NCI-H446 treated with DMSO at 0.1 percent for 48 hours (cell line): ENCODE measurements at regions not wholly inside any gene's neighbourhood (a gene's known extent, or its start where the extent isn't known, plus 50 kb on each side); places are given as distances from the start of the nearest gene placed in this dataset.
"Not testable (repeated sequence)": the region's sequence is repeated elsewhere in the genome, so short reads cannot be mapped to it uniquely, and the experiment has no call there.

Experiments
- DNase-seq: peaks from one replicate; lab custom pipeline; 2025; lab: John Stamatoyannopoulos, UW

DNA sequence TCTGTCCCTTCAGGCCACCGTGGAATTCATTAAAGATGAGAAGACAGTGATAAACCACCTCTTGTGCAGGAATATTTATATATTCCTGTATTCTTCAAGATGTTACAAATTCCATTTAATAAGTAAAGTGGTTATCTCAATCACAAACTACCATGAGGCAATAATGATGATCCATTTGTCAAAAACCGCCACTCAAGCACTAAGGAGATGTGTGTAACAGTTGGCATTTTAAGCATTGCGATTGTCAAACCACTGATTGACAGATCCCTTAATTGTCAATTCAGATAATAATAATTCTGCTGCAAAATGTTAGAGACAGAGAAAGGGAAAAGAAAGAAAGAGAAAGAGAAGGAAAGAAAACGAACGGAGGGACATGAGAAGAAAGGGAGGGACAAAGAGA is 476.1 kb upstream of the RBFOX1 start:
- DNase-seq: no peak

DNA sequence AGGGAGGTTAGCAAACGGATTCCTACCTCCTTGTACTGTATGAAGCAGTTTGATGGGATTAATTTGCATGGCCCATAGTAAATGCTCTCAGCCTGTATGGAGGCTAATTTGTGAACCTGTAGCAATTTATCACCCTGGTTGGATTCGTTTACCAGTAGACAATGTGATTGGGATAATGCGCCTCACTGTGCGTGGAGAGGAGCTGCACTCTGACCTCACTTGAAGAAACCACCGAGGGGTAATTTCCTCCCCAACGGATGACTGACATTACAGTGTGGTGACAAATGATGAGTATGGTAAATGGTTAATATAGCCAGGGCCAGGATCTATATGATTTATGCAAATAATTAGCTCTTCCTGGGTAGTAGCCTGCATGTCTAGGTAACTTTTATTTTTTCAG is 479.1 kb upstream of the RBFOX1 start:
- no peak for DNase-seq

DNA sequence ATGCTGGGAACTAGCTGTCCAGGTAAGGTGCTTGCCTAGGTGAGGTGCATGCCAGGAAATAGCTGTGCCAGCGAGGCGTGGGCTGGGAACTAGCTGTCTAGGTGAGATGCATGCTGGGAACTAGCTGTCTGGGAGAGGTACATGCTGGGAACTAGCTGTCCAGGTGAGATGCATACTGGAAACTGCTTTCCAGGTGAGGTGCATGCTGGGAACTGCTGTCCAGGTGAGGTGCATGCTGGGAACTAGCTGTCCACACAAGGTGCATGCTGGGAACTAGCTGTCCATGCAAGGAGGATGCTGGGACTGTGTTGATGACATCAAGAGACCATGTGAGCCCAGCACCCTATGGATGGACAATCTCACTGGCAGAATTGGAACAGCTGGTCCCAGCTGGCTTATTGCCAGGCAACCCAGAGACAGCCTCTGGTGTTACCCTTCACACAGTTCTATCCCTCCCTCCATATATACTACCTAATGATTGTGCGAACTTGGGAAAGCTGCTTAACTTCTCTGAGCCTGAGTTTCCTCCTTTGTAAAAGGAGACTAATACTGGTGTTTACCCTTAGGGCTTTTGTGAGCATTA is 479.9 kb upstream of the RBFOX1 start:
- no peak for DNase-seq

DNA sequence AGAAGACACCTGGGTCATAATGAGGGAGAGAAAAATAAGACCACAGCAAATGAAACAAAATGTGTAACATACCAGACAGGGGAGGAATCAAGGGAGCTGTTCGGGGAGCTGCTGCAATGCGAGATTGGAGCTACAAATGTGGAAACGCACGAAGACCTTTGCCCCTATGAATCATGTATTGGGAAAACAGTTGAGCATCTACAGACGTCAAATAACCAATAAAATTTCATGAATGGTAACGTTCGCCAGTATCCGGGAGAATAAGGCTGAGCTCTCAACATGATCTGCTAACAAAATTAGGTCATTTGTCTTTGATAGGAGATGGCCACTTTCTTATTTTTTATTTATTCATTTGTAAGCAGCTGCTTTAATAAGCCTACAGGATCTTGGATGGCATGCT is 486.2 kb upstream of the RBFOX1 start:
- no peak for DNase-seq

DNA sequence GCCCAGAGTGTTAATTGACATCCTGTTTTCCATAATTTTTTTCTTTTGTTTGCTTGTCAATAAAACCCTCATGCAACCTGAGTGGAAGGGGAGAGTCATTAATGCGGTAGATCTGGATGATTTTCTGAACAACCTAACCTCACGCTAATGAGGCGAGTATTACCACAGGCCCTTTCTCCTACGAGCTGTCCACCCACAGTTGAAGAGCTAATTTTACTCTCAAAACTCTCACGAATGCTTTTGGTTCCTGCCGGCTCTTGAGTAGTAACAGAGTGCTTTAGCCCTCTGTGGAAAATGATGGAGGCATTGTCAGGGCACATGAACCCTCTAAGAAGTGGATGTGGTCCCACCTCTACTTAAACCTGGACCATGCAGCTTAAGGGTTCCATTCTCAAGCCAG is 491.3 kb upstream of the RBFOX1 start:
- no peak for DNase-seq

DNA sequence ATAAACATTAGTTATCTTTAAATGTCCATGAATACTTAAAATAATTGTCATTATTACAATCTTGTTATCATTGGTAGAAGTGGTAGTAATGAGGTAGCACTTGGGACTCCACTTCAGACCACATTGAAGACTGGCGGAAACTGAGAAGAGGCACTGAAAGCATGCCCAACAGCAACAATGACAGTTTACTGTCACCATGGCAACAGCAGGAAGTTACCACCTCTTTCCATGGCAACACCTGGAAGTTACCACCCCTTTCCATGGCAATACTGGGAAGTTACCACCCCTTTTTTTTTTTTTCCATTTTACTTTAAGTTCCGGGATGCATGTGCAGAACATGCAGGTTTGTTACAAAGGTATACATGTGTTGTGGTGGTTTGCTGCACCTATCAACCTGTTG is 494.9 kb upstream of the RBFOX1 start:
- no peak for DNase-seq

DNA sequence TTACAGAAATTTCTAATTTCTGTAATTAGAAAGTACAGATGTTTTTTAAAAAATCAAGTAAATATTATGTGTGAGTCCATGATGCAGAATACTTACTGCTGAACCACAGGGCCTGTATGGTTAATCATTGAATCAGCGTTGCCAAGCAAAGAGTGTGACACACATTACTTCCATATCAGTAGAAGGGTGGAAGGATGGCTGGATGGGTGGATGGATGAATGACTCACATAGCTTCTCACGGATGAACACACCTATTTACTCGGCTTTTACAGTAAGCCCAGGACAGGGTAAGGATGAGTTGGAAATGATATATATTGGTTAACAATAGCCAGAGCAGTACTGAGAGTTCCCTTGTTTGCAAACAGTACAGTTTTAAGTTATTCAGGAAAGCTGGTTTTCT is 495.9 kb upstream of the RBFOX1 start:
- no peak for DNase-seq

DNA sequence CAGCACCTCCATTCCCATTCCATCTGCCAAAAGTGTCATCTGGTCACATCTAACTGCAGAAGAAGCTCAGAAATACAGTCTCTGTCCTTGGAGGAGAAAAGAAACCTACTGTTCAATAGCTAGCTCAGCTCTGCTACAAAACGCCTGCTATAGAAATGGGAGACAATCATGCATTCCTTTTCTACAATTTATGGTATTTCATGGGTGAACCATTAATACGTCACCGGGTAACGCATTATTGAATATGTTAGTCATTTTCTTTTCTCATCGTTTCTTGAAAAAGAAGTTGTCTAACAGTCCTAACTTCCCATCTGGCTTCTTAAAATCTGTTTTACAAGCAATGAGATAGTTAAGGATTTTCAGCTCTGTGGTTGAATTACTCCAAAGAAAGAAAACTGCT is 496.7 kb upstream of the RBFOX1 start:
- no peak for DNase-seq

DNA sequence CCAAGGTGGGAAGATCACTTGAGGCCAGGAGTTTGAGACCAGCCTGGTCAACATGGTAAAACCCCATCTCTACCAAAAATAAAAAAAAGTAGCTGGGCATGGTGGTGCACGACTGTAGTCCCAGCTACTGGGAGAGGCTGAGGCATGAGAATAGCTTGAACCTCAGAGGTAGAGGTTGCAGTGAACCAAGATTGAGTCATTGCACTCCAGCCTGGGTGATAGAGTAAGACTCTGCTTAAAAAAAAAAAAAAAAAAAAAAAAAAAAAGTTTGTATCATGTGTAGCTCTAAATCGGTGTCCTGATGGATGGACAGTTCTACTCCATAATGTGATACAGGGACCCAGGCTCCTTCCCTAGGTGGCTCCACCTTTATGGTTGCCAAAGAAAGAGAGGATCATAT is 497.1 kb upstream of the RBFOX1 start:
- DNase-seq: no peak

DNA sequence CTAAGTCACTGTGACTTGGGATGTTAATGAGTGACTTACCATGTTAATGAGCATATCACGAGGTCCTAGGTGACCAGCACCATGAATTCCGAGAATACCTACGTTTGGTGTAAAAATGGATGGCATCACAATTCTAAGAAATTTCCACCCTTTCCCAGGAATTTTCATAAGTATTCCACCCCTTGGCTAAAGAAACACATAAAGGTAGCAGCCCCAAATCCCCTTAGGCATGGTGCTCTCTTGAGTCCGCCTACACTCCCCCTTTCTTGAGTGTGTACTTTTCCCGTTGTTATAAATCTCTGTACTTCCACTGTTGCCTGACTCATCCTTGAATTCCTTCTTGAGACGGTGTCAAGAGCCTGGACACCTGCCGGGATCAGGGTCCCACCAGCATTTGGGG is 504.0 kb upstream of the RBFOX1 start:
- DNase-seq: no peak

DNA sequence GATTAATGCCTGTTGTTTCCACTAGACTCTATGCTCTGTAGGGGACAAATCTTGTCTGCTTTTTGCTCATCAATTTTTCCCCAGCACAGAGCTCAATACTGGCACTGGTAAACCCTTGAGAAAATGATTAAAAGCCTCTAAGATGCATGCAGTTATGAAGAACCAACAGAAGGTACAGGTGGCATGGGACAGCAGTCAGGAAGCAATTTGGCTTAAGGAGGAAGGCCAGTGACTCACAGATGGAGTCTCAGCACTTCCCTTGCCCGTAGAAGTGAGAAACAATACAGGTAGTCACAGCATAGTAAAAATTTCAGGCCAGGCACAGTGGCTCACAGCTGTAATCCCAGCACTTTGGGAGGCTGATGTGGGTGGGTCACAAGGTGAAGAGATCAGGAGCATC is 504.7 kb upstream of the RBFOX1 start:
- DNase-seq: no peak

DNA sequence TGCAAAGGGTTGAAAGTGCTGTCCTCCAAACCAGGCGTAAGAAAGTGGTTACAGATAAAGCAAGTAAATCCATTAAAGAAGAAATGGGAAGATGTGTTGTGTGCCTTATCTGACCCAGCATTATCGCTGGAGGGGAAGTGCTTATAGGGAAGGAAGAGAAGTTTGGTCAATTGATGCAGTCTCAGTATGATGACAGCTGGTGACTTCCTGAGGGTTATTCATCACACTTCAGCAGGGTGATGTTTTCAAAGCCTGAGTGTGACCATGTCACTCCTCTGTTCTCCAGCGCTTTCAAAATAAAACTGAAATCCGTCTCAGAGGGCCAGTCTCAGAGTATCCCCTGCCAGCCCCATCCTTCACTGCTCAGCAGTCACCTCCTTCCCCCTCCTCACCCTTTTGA is 505.4 kb upstream of the RBFOX1 start:
- no peak for DNase-seq

DNA sequence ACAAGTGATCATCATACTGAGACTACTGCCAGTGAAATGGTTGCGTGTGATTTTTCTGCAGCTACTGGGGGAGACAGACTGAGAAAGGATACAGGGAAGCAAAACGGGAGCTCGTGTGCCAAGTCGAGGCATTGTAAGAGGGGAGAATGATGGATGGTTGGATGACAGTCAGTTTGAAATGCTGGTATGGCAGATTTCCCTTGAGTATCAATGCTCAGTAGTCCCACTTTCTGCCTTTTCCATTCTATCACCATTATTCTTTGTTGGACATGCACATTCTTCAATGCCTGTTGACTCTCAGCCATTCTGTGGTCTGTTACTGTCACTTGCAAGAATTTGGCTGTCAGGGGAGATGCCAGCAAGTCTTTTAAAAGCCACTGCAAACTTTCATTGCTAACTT is 510.6 kb upstream of the RBFOX1 start:
- no peak for DNase-seq

DNA sequence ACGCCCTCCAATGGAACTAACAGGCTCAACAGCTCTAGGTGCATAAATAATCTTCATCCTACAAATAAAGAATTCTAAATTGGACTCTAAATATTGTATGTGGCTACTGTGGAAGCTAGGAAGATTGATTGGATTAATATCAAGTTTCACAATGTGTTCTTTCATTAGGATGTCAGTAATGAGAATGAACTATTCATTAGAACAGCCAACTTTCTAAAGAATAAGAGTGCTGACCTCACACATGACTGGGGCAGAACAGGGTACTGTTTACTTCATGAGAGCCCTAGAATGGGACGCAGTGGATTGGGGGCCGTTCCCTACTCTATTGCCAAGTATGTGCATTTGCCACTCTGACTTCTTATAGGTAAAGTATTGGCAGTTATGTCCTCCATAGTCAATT is 528.2 kb upstream of the RBFOX1 start:
- DNase-seq: no peak

DNA sequence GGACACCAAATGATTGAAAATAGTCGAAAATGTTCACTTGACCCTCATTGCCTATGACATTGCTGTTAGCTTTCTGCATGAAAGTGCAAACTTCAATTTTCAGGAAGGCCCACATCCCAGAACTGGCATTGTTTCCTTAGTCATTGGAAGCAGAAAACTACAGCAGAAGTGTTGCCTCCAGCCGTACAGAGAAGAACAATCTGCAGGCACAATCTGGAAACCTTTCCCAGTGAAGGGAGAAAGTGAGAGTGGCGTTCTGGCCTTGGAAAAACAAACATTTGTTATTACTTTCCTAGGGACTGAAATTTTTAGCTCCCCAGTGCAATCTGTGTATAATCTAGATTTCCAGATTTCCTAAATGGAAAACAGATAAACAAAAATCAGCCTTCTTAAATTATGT is 529.5 kb upstream of the RBFOX1 start:
- no peak for DNase-seq

DNA sequence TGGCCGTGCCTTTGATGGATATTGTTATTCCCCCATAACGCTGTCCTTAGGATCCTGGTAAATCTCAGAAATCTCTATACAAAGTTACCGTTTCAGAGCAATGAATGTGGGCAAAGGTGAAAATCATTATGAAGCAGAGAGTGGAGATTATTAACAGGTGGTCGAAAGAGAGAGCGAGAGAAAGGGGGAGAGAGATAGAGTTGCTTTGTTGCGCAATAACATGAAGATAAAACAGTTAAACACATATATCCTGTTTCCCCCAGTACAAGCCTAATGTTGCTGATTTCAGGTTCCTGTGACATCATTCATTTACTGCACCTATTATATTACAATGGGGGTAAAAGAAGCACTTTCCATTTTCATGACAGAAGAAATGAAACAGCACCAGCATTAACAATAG is 535.4 kb upstream of the RBFOX1 start:
- DNase-seq: no peak

DNA sequence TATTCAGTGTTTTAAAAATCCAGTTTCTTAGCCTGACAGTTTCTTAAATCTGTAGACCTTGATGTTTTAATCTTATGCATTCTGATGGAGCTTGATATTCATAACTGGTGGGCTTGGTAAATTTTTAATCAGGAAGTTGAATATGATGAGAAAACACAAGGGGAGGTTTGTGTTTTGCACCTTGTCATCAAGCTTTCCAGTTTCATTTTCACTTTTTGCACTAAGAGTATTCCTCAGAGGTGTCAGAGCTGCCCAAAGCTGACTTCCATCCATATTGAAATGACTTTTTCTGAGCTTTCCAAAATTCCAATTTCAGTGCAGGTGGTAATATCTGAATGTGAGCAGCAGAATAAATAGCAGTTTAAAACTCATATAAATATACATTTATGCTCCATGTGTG is 555.0 kb upstream of the RBFOX1 start:
- no peak for DNase-seq

DNA sequence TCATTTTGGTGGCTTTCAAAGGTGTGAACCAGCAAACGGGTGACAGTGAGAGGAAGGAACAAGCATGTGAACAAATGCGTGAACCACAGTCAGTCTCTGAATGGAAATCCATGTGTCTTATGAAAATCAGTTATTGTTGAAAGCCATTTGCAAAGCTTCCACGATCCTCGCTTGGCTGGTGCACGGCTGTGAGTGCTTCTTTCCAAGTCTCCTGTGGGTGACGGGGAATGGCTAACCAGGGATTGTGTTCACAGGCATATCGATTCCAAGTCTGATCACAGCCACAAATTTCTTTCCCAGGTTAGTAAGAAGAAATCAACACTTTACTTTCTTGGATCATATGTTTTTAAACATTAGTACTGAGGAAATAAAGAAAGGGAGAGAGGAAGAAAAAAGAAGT is 556.9 kb upstream of the RBFOX1 start:
- no peak for DNase-seq

DNA sequence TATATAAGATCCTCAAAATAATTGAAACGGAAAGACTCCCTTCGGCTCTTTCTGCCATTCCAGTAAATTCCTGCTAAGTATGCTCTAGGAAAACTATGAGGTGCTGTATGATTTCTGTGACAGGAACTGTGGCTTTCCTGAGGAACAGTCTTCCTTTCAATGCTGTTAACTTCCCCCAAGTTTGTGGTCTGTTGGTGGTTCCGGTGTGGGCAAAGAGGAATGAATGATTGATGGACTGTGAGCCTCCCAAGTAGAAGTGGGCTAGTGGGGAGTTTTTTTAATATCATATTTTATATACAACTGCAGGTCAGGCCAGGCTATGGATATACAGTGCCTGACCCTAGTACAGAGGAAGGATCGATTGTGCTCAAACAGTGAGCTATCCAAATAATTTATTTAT is 560.7 kb upstream of the RBFOX1 start:
- DNase-seq: no peak

DNA sequence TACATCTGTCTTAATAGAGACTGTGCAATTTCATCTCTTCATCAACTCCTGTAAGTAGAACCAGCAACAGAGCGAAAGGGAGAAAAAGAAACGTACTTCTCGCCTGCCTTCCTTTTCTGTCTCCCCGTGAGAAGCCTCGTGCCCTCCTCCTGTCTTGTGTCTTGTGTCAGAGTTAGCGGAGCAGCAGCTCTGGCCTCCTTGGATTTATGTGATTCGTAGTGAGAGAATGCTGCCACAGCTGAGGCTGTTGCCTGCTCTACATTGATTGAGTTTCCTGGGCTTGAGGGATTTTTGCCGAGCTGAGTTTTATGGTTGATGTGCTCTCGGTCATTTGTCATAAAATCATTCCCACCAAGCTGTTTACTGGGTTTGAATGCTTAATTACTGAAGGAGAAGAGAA is 579.1 kb upstream of the RBFOX1 start:
- DNase-seq: no peak

DNA sequence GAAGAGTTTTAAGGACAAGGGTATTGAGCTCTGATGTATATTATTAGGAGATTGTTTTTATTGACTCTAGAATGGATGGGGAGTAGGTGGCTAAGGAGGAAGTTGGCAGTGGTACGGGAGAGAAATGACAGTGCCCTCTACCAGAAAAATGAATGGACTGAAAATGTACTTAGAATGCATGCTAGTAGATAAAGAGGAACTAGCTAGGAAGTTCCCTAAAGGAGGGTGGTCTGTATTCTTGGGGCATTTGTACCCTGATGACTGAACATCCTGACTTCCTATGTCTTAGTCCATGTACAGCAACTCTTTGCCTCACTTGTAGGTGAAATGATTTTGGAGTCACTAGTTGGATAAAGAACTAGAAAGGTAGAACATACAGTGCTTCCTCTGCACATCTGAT is 581.5 kb upstream of the RBFOX1 start:
- DNase-seq: no peak

DNA sequence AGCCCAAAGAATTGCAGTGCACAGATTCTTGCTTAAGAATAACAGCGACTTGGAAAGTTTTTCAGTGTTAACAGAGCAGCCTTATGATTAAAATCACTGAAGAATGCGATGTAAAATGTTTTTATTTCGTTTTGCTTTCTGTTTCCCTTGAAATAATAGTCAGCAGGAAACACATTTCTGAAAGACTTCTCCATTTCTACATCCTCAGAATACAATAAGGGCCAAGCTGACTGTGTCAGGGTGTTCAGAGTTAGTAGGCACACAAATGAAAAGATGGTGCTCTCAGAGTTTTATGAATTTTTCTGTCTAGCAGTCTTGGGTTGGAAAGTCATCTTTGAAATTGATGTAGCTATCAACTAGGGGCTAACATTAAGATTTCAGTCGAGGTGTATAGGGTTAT is 582.9 kb upstream of the RBFOX1 start:
- DNase-seq: no peak

DNA sequence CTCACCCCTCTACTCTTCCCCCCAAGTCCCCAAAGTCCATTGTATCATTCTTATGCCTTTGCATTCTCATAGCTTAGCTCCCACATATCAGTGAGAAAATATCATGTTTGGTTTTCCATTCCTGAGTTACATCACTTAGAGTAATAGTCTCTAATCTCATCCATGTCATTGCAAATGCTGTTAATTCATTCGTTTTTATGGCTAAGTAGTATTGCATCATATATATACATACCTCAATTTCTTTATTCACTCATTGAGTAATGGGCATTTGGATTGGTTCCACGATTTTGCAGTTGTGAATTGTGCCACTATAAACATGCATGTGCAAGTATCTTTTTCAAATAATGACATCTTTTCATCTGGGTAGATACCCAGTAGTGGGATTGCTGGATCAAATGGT is 596.3 kb upstream of the RBFOX1 start:
- DNase-seq: not testable (repeated sequence)

DNA sequence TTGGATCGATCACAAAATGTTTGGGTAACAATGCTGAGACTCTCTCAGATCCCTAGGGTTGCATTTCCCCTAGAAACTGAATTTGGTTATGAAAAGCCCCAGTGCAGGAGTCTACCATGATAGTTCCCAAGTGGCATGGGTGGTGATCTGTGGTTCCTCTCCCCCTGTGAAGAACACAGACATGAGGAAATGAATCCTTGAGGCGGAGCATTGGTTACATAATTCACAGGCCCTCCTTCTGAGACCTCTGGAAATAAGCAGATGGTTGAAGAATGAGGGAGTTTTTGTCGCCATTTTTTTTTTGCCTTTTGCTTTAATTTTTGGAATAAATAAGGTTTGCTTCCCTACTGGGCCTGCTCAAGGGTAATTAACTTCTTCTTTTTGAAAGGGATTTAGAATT is 597.0 kb upstream of the RBFOX1 start:
- no peak for DNase-seq

DNA sequence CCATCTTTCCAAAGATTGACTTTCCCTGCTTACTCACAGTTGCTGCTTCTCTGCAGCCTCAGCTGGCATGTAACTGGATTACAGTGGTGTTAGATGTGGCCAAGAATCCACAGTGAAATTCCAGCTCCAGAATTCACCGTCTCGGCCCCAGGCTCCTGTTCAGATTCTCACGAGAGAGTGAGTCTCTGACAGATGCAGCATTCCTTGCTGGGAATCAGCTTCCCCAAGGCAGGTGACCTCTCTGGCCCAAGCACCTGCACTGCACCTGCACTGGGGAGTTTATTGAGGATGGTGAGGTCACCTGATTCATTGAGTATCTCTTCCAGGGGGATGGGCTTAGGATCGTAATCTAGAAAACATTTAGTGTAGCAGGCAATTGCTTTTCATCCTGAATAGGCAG is 600.5 kb upstream of the RBFOX1 start:
- no peak for DNase-seq
